ENCODE measurements at regions not wholly inside any gene's neighbourhood (a gene's known extent, or its start where the extent isn't known, plus 50 kb on each side); places are given as distances from the start of the nearest gene placed in this dataset.

- BruUV-seq (replicated peaks) = no TSS peak
- CTCF ChIA-PET = interaction anchor here (0.6 kb wide), 3 partner anchors 52 to 273 kb away, joined by 3 to 6 read pairs (median 4); no protein-coding TSS in a partner anchor
- no peak for TF ChIP-seq CTCF (IDR thresholded peaks at IDR 0.05; ENCODE audit: unreplicated experiment)
Observed at GRCh38 chr19:30722186-30722585, 350.0 kb downstream of the ZNF536 start.

GRCh38 chr19:30719999-30720345 is 347.8 kb downstream of the ZNF536 start:
- CTCF ChIA-PET = interaction anchor here (0.6 to 1.0 kb wide), 2 partner anchors 11 to 70 kb away, joined by 3 read pairs; no protein-coding TSS in a partner anchor
- Mint-ChIP-seq H3K27me3 (ENCODE audit: insufficient read depth, unreplicated experiment) (no peaks in the 10 kb centered on the region), H3K4me3 (ENCODE audit: unreplicated experiment) (no peak overlapping the region), H3K9me3 (ENCODE audit: unreplicated experiment) (peaks cover 35% of the 10 kb centered on the region), H3K27ac (ENCODE audit: low read depth, unreplicated experiment) (no peak overlapping the region), H3K36me3 (ENCODE audit: insufficient read depth, unreplicated experiment) (no peaks in the 10 kb centered on the region), H3K4me1 (ENCODE audit: insufficient read depth, unreplicated experiment) (no peaks in the 10 kb centered on the region)
- no peak for DNase-seq (ENCODE audit: unreplicated experiment)
- POLR2A ChIA-PET = interaction anchor here (0.6 kb wide), 1 partner anchor 68 kb away, joined by 4 read pairs; no protein-coding TSS in a partner anchor
- intact Hi-C loops (cut with micrococcal nuclease) = no loop called here
- no peak for TF ChIP-seq CTCF (IDR thresholded peaks at IDR 0.05; ENCODE audit: unreplicated experiment)
- no TSS peak for BruUV-seq (replicated peaks)

More at GRCh38 chr19:30722186-30722585, 350.0 kb downstream of the ZNF536 start:
- POLR2A ChIA-PET = no interaction called here
- no peaks in the 10 kb centered on the region for H3K4me1 Mint-ChIP-seq (ENCODE audit: insufficient read depth, unreplicated experiment)
- H3K27me3 Mint-ChIP-seq (ENCODE audit: insufficient read depth, unreplicated experiment) = no peaks in the 10 kb centered on the region
- peaks cover 38% of the 10 kb centered on the region for H3K9me3 Mint-ChIP-seq (ENCODE audit: unreplicated experiment)
- intact Hi-C loops (cut with micrococcal nuclease) = no loop called here
- DNase-seq (ENCODE audit: unreplicated experiment) = no peak
- no peaks in the 10 kb centered on the region for H3K36me3 Mint-ChIP-seq (ENCODE audit: insufficient read depth, unreplicated experiment)
- H3K4me3 Mint-ChIP-seq (ENCODE audit: unreplicated experiment) = no peak overlapping the region
- no peak overlapping the region for H3K27ac Mint-ChIP-seq (ENCODE audit: low read depth, unreplicated experiment)

GRCh38 chr19:30719189-30719998 is 347.2 kb downstream of the ZNF536 start:
- H3K36me3 Mint-ChIP-seq (ENCODE audit: insufficient read depth, unreplicated experiment) = no peaks in the 10 kb centered on the region
- H3K4me1 Mint-ChIP-seq (ENCODE audit: insufficient read depth, unreplicated experiment) = no peaks in the 10 kb centered on the region
- no peak for DNase-seq (ENCODE audit: unreplicated experiment)
- no peak overlapping the region for H3K27ac Mint-ChIP-seq (ENCODE audit: low read depth, unreplicated experiment)
- H3K4me3 Mint-ChIP-seq (ENCODE audit: unreplicated experiment) = no peak overlapping the region
- intact Hi-C loops (cut with micrococcal nuclease) = no loop called here
- no peak for TF ChIP-seq CTCF (IDR thresholded peaks at IDR 0.05; ENCODE audit: unreplicated experiment)
- peaks cover 39% of the 10 kb centered on the region for H3K9me3 Mint-ChIP-seq (ENCODE audit: unreplicated experiment)
- POLR2A ChIA-PET = no interaction called here
- no TSS peak for BruUV-seq (replicated peaks)
- H3K27me3 Mint-ChIP-seq (ENCODE audit: insufficient read depth, unreplicated experiment) = no peaks in the 10 kb centered on the region
- CTCF ChIA-PET = interaction anchor here (1.0 kb wide), 1 partner anchor 69 kb away, joined by 3 read pairs; no protein-coding TSS in a partner anchor

- CTCF ChIA-PET = no interaction called here
- DNase-seq (ENCODE audit: unreplicated experiment) = no peak
Observed at GRCh38 chr19:30718707-30719106, 346.5 kb downstream of the ZNF536 start.

More at GRCh38 chr19:30718707-30719106, 346.5 kb downstream of the ZNF536 start:
- Mint-ChIP-seq H3K36me3 (ENCODE audit: insufficient read depth, unreplicated experiment) (no peaks in the 10 kb centered on the region), H3K4me1 (ENCODE audit: insufficient read depth, unreplicated experiment) (no peaks in the 10 kb centered on the region), H3K27ac (ENCODE audit: low read depth, unreplicated experiment) (no peak overlapping the region), H3K27me3 (ENCODE audit: insufficient read depth, unreplicated experiment) (no peaks in the 10 kb centered on the region), H3K9me3 (ENCODE audit: unreplicated experiment) (peaks cover 34% of the 10 kb centered on the region), H3K4me3 (ENCODE audit: unreplicated experiment) (no peak overlapping the region)
- intact Hi-C loops (cut with micrococcal nuclease) = no loop called here
- no TSS peak for BruUV-seq (replicated peaks)
- TF ChIP-seq CTCF (IDR thresholded peaks at IDR 0.05; ENCODE audit: unreplicated experiment) = no peak
- POLR2A ChIA-PET = no interaction called here
